GM18498 (cell line): ENCODE measurements at regions not wholly inside any gene's neighbourhood (a gene's known extent, or its start where the extent isn't known, plus 50 kb on each side); places are given as distances from the start of the nearest gene placed in this dataset.
"Not testable (repeated sequence)": the region's sequence is repeated elsewhere in the genome, so short reads cannot be mapped to it uniquely, and the experiment has no call there.

ENCODE experiments used
- ATAC-seq: cut with Tn5 transposase; IDR thresholded peaks from one replicate; pipeline ENCODE4 v1.9.1; 2021; ENCODE audit warnings: mild to moderate bottlenecking, moderate library complexity; ENCODE audit not compliant: unreplicated experiment

DNA sequence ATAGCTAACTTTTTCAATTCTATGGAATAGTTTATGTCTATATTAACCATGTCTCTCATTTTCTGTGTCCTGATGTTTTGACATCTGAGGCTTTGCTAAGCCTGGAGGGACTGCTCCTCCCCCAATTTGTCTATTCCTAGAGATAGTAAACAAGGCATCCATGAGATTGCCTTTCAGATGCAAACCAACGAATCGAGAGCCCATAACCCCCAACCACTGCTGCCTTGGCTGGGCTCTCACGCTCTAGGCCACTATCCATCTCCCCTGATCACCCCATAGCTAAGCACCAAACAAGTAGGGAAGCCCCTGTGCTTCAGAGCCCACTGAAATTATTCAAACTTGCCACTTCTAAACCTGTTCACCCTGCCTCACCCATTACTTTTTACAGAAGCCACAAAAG lies 437.7 kb downstream of the SETD4 start:
- no peak for ATAC-seq

DNA sequence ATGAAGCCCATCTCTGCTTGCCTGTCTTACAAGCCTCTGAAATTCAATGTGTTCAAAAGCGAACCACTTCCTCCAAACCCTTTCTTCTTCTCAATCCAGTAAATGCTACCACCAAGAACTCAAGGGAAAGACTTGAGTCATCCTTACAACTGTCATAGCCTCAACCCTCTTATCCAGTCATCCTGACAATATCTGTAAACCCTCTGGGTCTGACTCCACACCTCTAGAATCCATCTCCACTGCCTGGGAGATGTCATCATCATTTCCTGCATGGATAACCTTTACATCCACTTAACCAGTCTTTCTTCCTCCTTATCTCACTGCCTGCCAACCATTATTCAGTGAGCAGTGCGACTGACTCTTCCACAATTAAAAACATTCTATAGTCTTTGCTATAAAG lies 441.1 kb downstream of the SETD4 start:
- no peak for ATAC-seq

DNA sequence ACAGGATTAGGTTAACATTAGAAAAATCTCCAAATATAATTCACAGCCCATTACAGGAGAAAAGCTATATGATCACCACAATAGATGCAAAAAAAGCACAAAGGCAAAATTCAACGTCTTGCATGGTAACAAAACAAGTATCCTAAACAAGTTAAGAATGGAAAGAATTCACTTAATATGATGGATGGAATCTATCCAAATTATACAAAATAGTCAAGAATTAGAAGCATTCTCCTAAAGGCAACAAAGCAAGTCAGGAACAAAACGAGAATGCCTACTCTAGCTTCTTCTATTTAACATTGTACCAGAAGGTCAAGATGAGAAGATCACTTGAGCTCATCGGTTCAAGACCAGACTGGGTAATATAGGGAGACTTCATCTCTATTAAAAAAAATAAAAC lies 442.8 kb downstream of the SETD4 start:
- no peak for ATAC-seq

DNA sequence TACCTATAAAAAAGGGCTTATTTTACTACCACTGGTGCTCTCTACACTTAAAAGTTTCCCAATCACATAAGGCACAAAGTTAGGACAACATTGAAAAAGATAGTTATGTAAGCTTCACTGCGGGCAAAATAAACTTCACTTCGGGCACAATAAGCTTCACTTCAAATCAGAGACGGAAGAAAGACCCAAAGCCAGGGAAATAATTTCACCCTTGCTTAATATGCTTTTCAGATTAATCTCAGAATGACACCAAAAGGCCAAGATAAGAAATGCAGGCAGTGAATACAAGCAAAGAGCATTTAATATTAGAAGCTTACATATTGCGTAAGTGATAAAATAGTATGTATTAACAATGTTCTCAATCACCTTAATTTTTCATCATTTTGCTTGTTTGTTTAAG lies 444.2 kb downstream of the SETD4 start:
- ATAC-seq: no peak

DNA sequence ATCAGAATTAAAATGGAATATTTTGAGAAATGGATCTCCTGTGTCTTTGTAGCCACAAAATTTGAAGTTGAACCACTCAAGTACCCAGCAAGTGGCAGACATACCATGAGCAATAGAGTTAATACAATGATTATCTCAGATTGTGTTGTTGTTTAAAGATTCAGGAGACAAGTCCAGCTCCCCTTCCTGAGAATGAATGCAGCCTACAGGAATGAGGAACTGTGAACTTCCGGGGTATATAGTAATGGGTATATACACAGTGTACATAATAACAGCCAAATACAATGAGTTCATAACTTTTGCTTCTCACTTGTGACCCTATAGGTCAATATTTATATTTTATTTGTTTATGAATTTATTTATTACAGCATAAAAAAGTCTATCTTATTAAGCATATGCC lies 445.0 kb downstream of the SETD4 start:
- no peak for ATAC-seq

DNA sequence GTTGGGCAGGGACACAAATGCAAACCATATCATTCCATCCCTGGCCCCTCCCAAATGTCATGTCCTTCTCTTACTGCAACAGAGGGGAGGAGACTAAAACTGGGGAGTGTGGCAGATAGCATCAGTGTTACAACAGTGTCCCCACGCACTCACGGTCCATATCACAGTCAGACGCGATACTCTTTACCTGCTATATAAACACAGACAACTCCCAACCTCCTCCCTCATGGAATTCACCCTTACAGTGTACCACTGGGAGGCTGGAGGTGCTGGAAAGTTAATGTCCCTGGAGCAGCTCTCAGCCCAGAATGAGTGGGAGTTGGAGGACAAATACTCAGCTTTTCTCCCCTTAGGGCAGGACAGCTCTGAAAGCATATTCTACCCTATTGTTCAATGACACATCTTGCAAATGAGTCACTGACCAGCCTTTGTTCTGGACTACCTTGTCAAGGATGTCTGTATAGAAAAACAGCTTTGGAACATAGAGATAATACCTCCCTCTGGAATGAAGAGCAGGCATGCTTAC lies 445.9 kb downstream of the SETD4 start:
- no peak for ATAC-seq

DNA sequence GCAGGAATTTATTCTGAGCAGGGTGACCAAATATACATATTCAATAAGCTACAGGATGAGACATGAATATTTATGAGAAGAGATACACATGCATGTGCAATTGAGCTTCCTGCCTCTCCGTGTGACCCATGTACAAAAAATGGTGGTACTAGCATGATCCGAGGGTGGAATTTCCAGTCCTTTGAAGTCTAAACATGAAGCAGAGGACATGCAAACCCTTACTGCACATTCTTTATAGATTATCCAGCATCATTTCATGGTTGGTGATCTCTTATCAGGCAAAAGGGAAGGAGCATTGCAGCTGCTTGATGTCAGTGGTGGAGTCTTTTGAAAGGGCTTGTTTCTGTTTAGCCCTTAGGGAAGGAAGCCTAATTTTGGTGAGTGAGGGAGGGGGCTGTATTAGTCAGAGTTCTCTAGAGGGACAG lies 448.6 kb downstream of the SETD4 start:
- no peak for ATAC-seq

DNA sequence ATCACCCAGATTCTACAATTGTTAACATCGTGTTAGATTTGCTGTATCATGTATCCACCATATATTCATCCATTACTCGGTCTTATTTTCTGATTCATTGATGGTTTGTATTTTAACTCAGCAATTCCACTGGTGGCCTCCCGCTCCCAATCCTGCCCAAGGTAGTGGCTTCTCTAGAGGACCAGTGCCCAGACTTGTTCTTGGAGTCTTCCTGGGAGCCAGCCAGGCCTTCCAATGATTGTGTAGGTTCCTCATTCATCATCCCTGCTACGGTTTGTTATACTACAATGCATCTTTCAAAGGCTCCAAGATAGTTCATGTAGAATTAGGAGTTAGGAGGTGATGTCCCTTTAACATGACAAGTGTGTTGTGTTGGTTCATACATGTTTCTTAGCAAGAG lies 451.1 kb downstream of the SETD4 start:
- no peak for ATAC-seq

DNA sequence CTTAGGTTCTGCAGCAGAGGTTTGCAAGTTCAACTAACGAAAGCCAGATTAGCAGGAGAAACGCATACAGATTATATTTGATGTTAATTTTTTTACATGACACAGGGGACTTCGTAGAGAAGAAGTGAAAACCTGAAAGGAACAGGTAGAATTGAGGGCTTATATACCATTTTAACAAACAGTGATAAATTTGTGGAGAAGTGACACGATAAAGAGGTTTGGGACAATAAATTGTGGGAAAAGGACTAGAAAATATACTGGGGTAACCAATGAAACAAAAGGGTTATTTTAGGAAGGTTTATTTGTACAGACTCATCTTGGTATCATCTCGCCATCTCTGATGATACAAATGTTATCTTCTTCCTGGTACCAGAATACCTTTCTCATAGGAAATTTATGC lies 452.9 kb downstream of the SETD4 start:
- ATAC-seq: no peak

DNA sequence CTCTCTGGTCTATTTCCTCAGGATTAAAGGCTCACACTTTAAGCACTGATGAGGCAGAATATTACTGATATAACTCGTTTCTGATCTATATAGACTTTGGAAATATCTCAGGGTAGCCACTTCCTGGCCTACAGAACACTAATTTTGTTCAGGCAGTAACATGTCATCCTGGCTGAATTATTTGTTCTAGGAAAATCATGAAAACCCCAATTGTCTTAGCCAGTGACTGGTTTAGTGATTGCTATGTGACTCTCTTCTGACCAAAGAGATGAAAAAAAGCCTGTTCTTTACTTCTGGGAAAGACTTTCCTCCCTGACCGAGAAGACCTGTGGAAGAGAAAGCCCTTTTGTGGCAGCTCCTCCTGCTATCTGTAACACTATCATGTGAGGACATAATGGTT lies 453.7 kb downstream of the SETD4 start:
- ATAC-seq: no peak

DNA sequence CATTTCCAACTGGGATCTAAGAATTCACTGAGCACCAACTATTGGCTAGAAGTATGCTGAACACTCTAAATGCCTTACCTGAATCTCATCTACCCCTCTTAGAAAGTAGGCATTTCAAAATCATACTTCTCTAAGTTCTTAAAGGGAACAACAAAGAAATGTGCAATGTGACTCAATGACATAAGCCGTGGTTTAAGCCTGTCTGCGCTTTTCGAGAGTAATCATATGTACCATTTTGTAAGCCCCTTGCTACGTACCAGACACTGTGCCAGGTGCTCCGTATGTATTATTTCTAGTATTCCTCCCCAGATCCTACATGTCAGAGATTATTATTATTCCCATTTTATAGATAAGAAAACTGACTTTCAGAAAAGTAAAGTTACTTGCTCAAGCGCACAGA lies 454.2 kb downstream of the SETD4 start:
- ATAC-seq: no peak

DNA sequence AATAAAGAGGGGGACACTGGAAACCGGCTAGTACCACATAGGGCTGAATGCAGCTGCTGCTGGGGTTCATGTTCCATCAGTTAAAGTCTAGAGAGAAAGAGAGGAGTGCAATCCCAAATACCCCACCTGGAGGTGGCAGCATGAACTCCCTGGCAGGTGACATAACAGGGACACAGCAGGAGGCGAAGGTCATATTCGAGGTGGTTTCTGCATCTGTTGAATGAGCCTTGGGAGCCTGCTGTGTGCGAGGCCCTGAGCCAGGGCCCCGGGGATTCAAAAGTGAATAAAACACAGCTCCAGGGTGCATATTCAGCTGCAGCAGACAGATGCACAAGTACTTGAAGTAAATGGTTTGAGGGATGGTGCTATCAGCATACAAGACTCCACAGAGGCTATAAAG lies 456.8 kb downstream of the SETD4 start:
- no peak for ATAC-seq

DNA sequence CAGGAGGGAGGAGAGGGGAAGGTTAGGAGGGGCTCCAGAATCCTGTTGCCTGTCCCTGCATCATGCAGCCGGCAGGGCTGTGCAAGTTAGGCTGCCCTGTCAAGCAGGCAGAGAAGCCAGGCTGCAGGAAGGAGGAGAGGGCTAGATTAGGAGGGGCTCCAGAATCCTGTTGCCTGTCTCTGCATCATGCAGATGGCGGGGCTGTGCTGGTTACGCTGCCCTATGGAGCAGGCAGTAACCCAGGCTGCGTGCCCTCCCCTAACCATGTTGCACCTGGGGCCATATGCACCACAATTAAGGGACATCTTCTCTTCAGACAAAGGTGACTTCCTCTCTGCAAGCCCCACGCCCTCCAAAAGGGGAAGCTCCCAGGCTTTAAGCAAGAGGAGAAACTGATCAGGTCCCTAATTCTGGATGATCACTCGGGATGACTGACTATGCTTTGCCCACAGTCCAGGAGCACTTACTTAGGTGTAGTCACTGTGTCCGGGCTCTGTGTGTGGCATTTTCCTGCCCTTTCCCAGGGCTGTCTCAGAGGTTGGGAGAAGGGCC lies 457.4 kb downstream of the SETD4 start:
- ATAC-seq: no peak

DNA sequence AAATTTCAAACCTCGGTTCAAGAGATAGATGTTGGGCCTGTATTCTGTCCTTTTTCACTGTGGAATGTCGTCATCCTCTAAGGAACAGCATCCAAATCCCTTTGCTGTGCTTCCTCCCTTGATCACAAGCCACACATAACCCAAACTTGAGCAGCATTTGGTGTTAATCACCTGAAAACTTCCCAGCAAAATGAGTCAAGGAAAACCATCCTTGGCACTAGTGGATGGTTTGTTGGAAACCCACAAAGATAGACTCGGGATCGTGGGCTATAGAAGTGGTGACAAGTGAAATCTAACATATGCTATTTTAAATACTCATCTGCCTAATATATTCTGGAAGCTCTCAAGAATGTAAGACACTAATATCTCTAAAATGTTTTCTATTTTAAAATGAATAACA lies 459.1 kb downstream of the SETD4 start:
- ATAC-seq: no peak

DNA sequence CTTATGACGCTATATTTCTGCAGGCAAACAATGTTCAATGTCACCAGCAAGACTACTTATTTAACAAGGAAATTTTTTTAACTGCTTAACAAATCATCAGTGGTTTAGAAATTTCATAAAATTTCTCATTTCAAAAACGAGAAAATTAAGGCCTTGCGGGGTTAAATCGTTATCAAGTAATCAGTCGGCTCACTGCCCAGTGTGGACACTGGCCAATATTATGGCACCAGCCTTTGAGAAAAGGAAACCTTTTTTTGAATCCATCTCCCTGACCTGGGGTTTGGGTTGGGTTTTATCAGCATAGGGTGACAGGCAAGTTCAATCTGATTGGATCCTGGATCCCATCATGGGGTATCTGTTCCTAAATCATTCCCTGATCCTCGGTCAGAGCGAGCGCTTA lies 461.2 kb downstream of the SETD4 start:
- ATAC-seq: no peak

DNA sequence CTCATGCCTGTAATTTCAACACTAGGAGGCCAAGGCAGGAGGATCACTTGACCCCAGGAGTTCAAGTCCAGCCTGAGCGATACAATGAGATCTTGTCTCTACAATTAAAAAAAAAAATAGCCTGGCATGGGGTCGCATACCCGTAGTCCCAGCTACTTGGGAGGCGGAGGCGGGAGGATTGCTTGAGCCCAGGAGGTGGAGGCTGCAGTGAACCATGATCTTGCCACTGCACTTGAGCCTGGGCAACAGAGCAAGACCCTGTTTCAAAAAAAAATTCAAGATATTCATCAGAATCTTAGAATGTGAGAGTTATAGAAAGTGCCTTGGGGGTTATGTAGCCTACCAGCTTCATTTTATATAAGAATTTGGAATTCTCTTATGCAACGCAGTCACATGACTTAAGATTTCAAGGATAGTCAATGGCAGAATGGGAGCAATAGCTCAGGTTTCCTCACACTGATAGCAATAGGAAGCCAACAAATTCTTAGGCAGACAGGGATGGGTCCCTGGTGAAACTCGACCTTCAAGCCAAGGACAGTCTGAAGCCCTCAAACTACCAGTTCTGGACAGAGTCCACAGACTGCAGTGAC lies 462.5 kb downstream of the SETD4 start:
- no peak for ATAC-seq

DNA sequence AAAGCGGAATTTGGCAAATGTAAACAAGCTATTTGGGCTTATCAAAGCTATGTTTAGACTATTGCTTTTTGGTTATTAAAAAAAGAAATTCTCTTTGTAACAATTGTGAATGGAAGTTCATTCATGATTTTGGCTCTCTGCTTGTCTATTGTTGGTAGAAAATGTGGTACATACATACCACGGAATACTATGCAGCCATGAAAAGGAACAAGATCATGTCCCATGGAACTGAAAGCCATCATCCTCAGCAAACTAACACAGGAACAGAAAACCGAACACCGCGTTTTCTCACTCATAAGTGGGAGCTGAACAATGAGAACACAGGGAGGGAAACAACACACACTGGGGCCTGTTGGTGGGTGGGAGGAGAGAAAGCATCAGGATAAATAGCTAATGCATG lies 465.4 kb downstream of the SETD4 start:
- no peak for ATAC-seq

DNA sequence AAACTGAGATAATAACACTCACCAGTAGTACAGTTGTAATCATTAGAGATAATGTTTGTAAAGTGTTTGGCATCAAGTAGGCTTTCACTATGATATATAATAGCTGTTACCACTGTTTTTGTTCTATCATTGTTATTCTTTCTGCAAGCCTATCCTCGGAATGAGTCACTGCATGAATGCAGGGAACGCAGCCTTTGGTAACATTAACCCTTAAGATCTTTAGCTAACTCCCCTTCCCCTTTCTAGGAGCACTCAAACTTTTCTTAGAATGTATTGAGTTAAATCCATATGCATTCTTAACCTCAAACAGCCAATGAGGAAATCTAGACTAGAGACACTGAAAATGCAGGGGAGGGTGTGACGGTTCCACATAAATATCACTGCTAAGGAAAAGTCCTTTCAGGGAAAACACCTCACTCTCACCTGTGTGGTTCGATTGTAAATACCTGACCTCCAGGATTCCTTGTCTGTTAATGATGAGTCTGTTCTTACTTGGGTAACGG lies 467.3 kb downstream of the SETD4 start:
- no peak for ATAC-seq

DNA sequence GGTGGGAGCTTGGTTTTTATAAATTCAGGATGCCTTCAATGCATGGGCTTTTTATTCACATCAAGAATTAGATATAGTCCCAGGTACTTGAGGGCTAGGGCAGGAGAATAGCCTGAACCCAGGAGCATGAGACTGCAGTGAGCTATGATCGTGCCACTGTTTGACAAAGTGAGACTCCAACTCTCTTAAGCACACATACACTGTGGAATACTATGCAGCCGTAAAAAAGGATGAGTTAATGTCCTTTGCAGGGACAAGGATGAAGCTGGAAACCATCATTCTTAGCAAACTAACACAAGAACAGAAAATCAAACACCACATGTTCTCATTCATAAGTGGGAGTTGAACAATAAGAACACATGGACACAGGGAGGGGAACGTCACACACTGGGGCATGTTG lies 470.0 kb downstream of the SETD4 start:
- ATAC-seq: not testable (repeated sequence)

DNA sequence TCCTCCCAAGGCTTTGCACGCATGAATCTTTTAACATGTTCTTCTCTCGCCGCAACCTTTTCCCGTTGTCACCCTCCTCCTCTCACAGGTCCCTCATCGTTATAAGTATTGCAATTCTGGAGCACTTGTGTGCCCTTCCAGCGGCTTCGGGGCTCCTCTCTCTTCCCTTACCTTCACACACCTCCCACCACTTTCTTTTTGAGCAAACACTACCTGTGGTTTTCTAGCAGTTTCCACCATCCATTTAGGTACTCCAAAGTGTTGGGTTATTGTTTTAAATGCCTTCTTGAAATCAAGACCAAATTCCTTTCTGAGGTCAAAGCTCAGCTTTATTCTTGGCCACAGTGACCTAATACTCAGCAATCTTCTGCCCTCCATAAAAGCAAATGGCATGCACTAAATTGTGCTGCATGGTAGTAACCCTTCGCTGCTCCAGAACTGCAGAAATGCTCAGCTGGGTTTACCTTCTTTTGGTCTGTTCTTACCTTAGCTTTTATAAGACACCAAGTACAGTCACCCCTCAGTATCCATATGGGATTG lies 472.4 kb downstream of the SETD4 start:
- no peak for ATAC-seq

DNA sequence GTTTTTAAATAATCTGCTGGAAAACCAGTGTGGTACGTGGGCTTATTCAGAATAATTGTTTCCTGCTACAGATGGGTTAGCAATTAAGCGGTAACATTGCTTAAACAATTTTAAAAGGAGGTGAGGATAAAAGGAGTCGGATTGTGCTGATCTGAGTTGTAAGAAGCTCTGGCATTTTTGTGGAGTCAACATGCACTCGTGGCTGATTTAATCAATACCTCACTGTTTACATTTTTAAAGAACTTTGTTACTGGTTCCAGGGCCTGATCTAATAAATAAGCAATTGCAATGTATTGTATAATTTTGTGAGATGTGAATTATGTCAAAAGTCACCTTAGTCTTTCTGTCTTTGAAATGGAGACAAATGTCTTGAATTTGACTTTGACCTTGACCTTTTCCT lies 474.0 kb downstream of the SETD4 start:
- ATAC-seq: no peak

DNA sequence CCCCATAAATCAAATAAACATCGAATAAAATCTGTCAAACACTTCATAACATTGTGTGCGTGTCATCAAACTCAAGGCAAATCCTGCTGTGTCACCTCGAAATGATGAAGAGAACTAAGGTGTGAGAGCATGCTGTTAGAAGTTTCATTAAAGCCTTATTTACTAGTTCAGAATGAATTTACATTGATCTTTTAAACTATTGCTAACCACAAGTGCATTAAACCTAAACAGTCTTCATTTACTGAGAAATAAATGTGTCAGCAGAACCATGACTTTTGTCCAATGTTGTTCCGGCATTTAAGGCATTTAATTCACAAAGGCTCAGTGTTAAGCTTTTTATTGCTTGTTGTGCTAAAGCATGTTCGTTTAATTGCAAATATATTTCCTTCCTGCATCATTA lies 474.4 kb downstream of the SETD4 start:
- ATAC-seq: no peak

DNA sequence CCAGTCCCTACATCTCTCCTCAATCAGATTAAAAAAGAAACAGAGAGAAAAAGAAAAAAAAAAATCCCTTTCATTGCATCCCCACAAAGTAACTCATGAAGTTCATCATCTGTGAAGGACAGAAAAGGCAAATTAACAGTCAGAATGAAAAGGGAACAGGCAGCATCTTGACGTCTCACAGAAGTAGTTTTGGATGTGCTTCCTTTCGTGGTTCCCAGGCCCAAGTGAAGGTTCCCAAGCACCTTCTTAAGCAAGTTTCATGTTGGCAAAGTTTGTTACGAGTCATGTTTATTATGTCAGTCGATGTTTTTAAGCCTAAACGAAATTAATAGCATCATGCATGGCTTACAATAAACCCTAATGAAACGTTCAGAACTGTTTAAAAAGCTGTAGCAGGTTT lies 475.2 kb downstream of the SETD4 start:
- ATAC-seq: no peak
